ENCODE measurements at regions not wholly inside any gene's neighbourhood (a gene's known extent, or its start where the extent isn't known, plus 50 kb on each side); places are given as distances from the start of the nearest gene placed in this dataset.
"Not testable (repeated sequence)": the region's sequence is repeated elsewhere in the genome, so short reads cannot be mapped to it uniquely, and the experiment has no call there.

- no peaks in the 10 kb centered on the region for H3K4me1 Mint-ChIP-seq (ENCODE audit: low read depth, unreplicated experiment)
- CTCF ChIA-PET: interaction anchor here (1.0 kb wide), 1 partner anchor 195 kb away, joined by 3 read pairs; no protein-coding TSS in a partner anchor
- H3K36me3 Mint-ChIP-seq (ENCODE audit: insufficient read depth, unreplicated experiment): no peaks in the 10 kb centered on the region
- no peak overlapping the region for H3K4me3 Mint-ChIP-seq (ENCODE audit: low read depth, unreplicated experiment)
- no TSS peak for BruUV-seq (replicated peaks)
- H3K9me3 Mint-ChIP-seq (ENCODE audit: low read depth, unreplicated experiment): no peaks in the 10 kb centered on the region
- H3K27me3 Mint-ChIP-seq (ENCODE audit: unreplicated experiment): peaks cover 65% of the 10 kb centered on the region
- no peak for DNase-seq
- intact Hi-C loops (cut with micrococcal nuclease; ENCODE audit: unreplicated experiment): no loop called here
- TF ChIP-seq CTCF (IDR thresholded peaks at IDR 0.05; ENCODE audit: unreplicated experiment): no peak
- no peak overlapping the region for H3K27ac Mint-ChIP-seq (ENCODE audit: unreplicated experiment)
Observed at GRCh38 chr16:5214466-5214865, 116.9 kb upstream of the EEF2KMT start.

GRCh38 chr16:5212501-5212900, 114.9 kb upstream of the EEF2KMT start:
- peaks cover 65% of the 10 kb centered on the region for H3K27me3 Mint-ChIP-seq (ENCODE audit: unreplicated experiment)
- not testable (repeated sequence) for H3K27ac Mint-ChIP-seq (ENCODE audit: unreplicated experiment); BruUV-seq (replicated peaks)

GRCh38 chr16:5207862-5208498, 110.4 kb upstream of the EEF2KMT start:
- intact Hi-C loops (cut with micrococcal nuclease; ENCODE audit: unreplicated experiment); H3K27ac Mint-ChIP-seq (ENCODE audit: unreplicated experiment); H3K9me3 Mint-ChIP-seq (ENCODE audit: low read depth, unreplicated experiment); H3K4me3 Mint-ChIP-seq (ENCODE audit: low read depth, unreplicated experiment); CTCF ChIA-PET; H3K36me3 Mint-ChIP-seq (ENCODE audit: insufficient read depth, unreplicated experiment); H3K4me1 Mint-ChIP-seq (ENCODE audit: low read depth, unreplicated experiment); BruUV-seq (replicated peaks): not testable (repeated sequence)
- peak; percentile 4 for DNase-seq
- H3K27me3 Mint-ChIP-seq (ENCODE audit: unreplicated experiment): peaks cover 36% of the 10 kb centered on the region

More at GRCh38 chr16:5212501-5212900, 114.9 kb upstream of the EEF2KMT start:
- H3K36me3 Mint-ChIP-seq (ENCODE audit: insufficient read depth, unreplicated experiment); H3K9me3 Mint-ChIP-seq (ENCODE audit: low read depth, unreplicated experiment); CTCF ChIA-PET; DNase-seq; H3K4me3 Mint-ChIP-seq (ENCODE audit: low read depth, unreplicated experiment); H3K4me1 Mint-ChIP-seq (ENCODE audit: low read depth, unreplicated experiment); intact Hi-C loops (cut with micrococcal nuclease; ENCODE audit: unreplicated experiment): not testable (repeated sequence)

GRCh38 chr16:5207001-5207523, 109.5 kb upstream of the EEF2KMT start:
- Mint-ChIP-seq H3K36me3 (ENCODE audit: insufficient read depth, unreplicated experiment) (no peaks in the 10 kb centered on the region), H3K4me3 (ENCODE audit: low read depth, unreplicated experiment) (no peak overlapping the region), H3K4me1 (ENCODE audit: low read depth, unreplicated experiment) (no peaks in the 10 kb centered on the region), H3K27ac (ENCODE audit: unreplicated experiment) (no peak overlapping the region), H3K27me3 (ENCODE audit: unreplicated experiment) (peaks cover 28% of the 10 kb centered on the region), H3K9me3 (ENCODE audit: low read depth, unreplicated experiment) (no peaks in the 10 kb centered on the region)
- intact Hi-C loops (cut with micrococcal nuclease; ENCODE audit: unreplicated experiment): no loop called here
- CTCF ChIA-PET: no interaction called here
- DNase-seq: no peak
- no TSS peak for BruUV-seq (replicated peaks)
- TF ChIP-seq CTCF (IDR thresholded peaks at IDR 0.05; ENCODE audit: unreplicated experiment): no peak

GRCh38 chr16:5206331-5206990, 108.9 kb upstream of the EEF2KMT start:
- Mint-ChIP-seq H3K4me3 (ENCODE audit: low read depth, unreplicated experiment) (no peak overlapping the region), H3K27me3 (ENCODE audit: unreplicated experiment) (peaks cover 22% of the 10 kb centered on the region), H3K27ac (ENCODE audit: unreplicated experiment) (no peak overlapping the region), H3K36me3 (ENCODE audit: insufficient read depth, unreplicated experiment) (no peaks in the 10 kb centered on the region), H3K4me1 (ENCODE audit: low read depth, unreplicated experiment) (no peaks in the 10 kb centered on the region), H3K9me3 (ENCODE audit: low read depth, unreplicated experiment) (no peaks in the 10 kb centered on the region)
- no peak for DNase-seq
- CTCF ChIA-PET: no interaction called here
- no TSS peak for BruUV-seq (replicated peaks)
- intact Hi-C loops (cut with micrococcal nuclease; ENCODE audit: unreplicated experiment): no loop called here
- TF ChIP-seq CTCF (IDR thresholded peaks at IDR 0.05; ENCODE audit: unreplicated experiment): no peak

Measured in Calu3 (cell line).